CD4-positive, alpha-beta T cell treated with Interferon gamma for 1 hour (primary cell): ENCODE measurements at regions not wholly inside any gene's neighbourhood (a gene's known extent, or its start where the extent isn't known, plus 50 kb on each side); places are given as distances from the start of the nearest gene placed in this dataset.

Source experiments
- DNase-seq: peaks from one replicate; pipeline ENCODE4 v3.0.0-alpha.2; 2020

- DNase-seq, result no peak
Observed at GRCh38 chr9:134276453-134277245, 49.6 kb upstream of the RXRA start.
